Right hindlimb (tissue), 1 donor: ENCODE measurements at regions not wholly inside any gene's neighbourhood (a gene's known extent, or its start where the extent isn't known, plus 50 kb on each side); places are given as distances from the start of the nearest gene placed in this dataset.
"Not testable (repeated sequence)": the region's sequence is repeated elsewhere in the genome, so short reads cannot be mapped to it uniquely, and the experiment has no call there.

Experiments used
- DNase-seq: peaks from one replicate; pipeline ENCODE4 v3.0.0-alpha.2; 2018

GRCh38 chr3:40649346-40649745, 124.6 kb downstream of the ZNF621 start:
- DNase-seq: no peak

- DNase-seq: no peak
Observed at GRCh38 chr3:40652072-40652471, 127.3 kb downstream of the ZNF621 start.

- DNase-seq: no peak
Observed at GRCh38 chr3:40653001-40653400, 128.2 kb downstream of the ZNF621 start.

GRCh38 chr3:40653878-40654277, 129.1 kb downstream of the ZNF621 start:
- no peak for DNase-seq

- DNase-seq: no peak
Observed at GRCh38 chr3:40655551-40655950, 130.8 kb downstream of the ZNF621 start.

GRCh38 chr3:40657623-40658022, 132.9 kb downstream of the ZNF621 start:
- no peak for DNase-seq

- no peak for DNase-seq
Observed at GRCh38 chr3:40658305-40658704, 133.5 kb downstream of the ZNF621 start.

- DNase-seq: no peak
Observed at GRCh38 chr3:40660554-40660953, 135.8 kb downstream of the ZNF621 start.

- DNase-seq: no peak
Observed at GRCh38 chr3:40661284-40661683, 136.5 kb downstream of the ZNF621 start.

- no peak for DNase-seq
Observed at GRCh38 chr3:40663280-40663679, 138.5 kb downstream of the ZNF621 start.

GRCh38 chr3:40669176-40669575, 144.4 kb downstream of the ZNF621 start:
- DNase-seq: no peak

GRCh38 chr3:40672861-40673260, 148.1 kb downstream of the ZNF621 start:
- no peak for DNase-seq

GRCh38 chr3:40677321-40677720, 152.6 kb downstream of the ZNF621 start:
- DNase-seq: no peak

- no peak for DNase-seq
Observed at GRCh38 chr3:40677749-40678148, 153.0 kb downstream of the ZNF621 start.

- DNase-seq: no peak
Observed at GRCh38 chr3:40679290-40679689, 154.5 kb downstream of the ZNF621 start.

GRCh38 chr3:40680685-40681657, 156.2 kb downstream of the ZNF621 start:
- no peak for DNase-seq

GRCh38 chr3:40681658-40682055, 156.9 kb downstream of the ZNF621 start:
- DNase-seq: no peak

- DNase-seq: no peak
Observed at GRCh38 chr3:40689837-40690236, 165.1 kb downstream of the ZNF621 start.

- DNase-seq: peak; percentile 88
Observed at GRCh38 chr3:40690749-40691451, 166.1 kb downstream of the ZNF621 start.

GRCh38 chr3:40691452-40691861, 166.7 kb downstream of the ZNF621 start:
- no peak for DNase-seq

- DNase-seq: no peak
Observed at GRCh38 chr3:40695848-40696247, 171.1 kb downstream of the ZNF621 start.

GRCh38 chr3:40698611-40699010, 173.9 kb downstream of the ZNF621 start:
- not testable (repeated sequence) for DNase-seq

GRCh38 chr3:40701016-40701588, 176.3 kb downstream of the ZNF621 start:
- DNase-seq: no peak

- DNase-seq: no peak
Observed at GRCh38 chr3:40704224-40704623, 179.5 kb downstream of the ZNF621 start.
